Activated T-helper 1 cell treated with anti-CD3 and anti-CD28 coated beads, Interleukin-2, amount 50 U/mL, for 16 hours (primary cell): ENCODE measurements at regions not wholly inside any gene's neighbourhood (a gene's known extent, or its start where the extent isn't known, plus 50 kb on each side); places are given as distances from the start of the nearest gene placed in this dataset.
"Not testable (repeated sequence)": the region's sequence is repeated elsewhere in the genome, so short reads cannot be mapped to it uniquely, and the experiment has no call there.

Experiments used
- DNase-seq, 2 donors: peaks; one replicate each; pipeline ENCODE4 v3.0.0-alpha.2; 2020; ENCODE audit warnings: low read depth in 1 of 2, low spot score in 1 of 2

DNA sequence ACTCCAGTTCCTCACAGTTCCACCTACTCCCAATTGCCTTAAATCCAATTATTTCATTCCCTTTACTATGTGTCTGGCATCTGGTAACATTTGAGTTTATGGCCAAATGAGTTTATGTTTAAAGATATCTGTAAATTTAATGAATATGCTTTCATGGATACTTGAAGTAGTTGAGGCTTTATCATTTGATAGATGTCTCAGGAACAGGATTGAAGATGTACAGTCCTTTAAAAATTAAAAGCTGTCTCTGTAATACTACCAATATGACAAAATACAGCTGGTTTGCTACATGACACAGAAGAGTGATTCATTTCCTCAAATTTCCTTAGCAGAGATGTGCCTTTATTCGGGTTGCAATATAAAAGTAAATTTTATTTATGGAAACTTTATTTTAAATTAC, 2326.0 kb upstream of the ACO1 start:
- DNase-seq, result no peak

DNA sequence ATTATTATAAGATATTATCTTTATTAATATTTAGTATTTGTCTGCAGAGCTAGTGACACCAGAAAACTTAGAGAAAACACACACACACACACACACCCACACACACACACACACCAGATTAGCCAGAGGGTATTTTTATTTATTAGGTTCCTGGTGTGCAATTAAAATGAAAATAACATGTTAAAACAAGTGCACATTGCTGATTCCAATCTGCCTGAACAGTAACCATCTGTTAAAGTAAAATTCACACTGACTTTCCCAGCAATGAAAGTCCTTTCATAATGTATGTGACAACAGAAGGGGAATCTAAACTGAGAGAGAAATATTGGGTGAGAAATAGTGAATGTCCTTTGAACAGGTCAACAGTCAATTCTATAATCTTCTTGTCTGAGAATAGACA, 2323.5 kb upstream of the ACO1 start:
- DNase-seq, result no peak

DNA sequence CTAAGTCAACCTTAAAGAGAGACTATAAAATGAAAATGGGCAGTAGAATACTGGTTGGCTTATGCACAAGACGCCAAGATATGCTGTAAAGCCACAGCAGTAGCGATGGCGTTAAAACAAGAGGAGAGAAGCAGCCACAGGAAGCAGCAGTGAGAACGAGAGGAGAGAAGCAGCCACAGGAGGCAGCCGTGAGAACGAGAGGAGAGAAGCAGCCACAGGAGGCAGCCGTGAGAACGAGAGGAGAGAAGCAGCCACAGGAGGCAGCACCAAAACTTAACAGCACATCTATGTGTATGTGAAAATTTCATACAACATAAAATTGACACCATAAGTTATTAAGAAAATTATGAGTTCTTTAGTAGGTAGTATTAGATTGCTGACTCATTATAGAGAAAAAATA, 2318.6 kb upstream of the ACO1 start:
- no peak for DNase-seq

DNA sequence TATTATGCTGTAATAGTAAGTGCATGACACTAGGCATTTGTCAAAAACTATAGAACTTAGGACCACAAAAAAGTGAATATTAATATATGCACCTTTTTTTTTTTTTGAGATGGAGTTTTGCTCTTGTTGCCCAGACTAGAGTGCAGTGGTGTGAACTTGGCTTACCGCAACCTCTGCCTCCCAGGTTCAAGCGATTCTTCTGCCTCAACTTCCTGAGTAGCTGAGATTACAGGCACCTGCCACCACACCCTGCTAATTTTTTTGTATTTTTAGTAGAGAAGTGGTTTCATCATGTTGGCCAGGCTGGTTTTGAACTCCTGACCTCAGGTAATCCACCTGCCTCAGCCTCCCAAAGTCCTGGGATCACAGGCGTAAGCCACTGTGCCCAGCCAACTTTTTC, 2315.2 kb upstream of the ACO1 start:
- not testable (repeated sequence) for DNase-seq

DNA sequence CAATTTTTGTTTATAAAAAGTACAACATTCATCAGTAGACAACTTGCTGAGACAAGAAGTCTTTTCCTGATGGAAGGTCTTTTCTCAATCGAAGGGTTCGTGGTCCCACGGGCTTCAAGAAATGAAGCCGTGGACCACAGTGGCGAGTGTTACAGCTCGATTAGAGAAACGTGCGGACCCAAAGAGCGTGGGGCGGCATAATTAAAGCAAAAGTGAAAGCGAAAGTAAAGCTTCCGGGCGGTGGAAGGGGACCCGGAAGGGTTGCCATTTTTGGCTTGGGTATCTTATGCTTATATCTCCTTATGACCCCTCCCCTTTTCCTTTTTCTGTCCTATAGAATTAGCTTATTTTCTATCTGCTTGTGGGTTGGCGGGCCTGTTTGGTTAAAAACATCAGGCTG, 2309.4 kb upstream of the ACO1 start:
- no peak for DNase-seq

- DNase-seq, result no peak
These were observed 2308.8 kb upstream of the ACO1 start for GRCh38 chr9:30075451-30076199.

DNA sequence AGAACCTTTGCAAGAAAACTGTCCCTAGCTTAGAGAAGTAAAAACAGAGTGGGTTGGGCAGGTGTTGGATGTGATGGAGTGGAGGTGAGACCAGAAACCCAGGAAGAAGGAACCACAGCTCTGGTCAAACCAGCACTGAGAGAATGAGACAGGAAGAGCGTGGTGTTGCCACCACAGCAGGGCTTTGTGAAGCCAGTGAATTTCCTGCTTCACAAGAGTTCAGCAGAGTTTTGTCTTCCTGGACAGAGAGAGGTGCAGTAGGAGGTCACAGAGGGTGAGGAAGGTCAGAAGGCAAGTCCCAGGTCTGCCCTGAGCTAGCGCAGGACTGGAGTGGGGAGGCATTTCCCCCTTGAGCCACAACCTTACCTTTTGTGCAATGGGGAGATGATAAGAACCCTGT, 2306.2 kb upstream of the ACO1 start:
- no peak for DNase-seq

- DNase-seq, result no peak
These were observed 2295.0 kb upstream of the ACO1 start for GRCh38 chr9:30089428-30089827.

GRCh38 chr9:30103647-30104394, 2280.6 kb upstream of the ACO1 start:
- no peak for DNase-seq

DNA sequence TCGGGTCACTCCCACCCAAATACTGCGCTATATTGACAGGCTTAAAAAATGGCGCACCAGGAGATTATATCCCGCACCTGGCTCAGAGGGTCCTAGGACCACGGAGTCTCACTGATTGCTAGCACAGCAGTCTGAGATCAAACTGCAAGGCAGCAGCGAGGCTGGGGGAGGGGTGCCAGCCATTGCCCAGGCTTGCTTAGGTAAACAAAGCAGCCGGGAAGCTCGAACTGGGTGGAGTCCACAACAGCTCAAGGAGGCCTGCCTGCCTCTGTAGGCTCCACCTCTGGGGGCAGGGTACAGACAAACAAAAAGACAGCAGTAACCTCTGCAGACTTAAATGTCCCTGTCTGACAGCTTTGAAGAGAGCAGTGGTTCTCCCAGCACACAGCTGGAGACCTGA, 2277.3 kb upstream of the ACO1 start:
- DNase-seq, result not testable (repeated sequence)

- DNase-seq, result no peak
These were observed 2267.7 kb upstream of the ACO1 start for GRCh38 chr9:30116673-30117217.

- no peak for DNase-seq
These were observed 2263.8 kb upstream of the ACO1 start for GRCh38 chr9:30120666-30121065.

GRCh38 chr9:30121611-30122010, 2262.8 kb upstream of the ACO1 start:
- no peak for DNase-seq

DNA sequence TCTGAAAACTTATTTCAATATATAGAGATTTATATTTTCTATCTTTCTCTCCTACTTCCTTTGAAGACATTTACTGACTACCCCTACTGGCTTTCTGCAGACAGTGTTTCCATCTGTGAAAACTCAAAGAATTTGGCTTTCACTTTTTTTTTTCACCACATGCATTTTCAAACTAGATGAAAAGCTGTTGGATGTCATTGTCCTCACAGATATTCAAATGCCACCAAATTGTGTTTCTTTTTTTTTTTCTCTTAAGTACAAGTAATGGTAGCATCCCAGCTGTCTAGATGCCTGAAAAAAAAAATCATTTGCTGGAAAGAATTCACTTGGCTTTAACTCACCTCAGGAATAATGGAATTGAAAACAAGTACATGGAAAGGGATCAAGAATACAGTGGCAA, 2258.6 kb upstream of the ACO1 start:
- DNase-seq, result no peak

- no peak for DNase-seq
These were observed 2257.1 kb upstream of the ACO1 start for GRCh38 chr9:30127371-30127770.

GRCh38 chr9:30140407-30140806, 2244.0 kb upstream of the ACO1 start:
- DNase-seq, result no peak

DNA sequence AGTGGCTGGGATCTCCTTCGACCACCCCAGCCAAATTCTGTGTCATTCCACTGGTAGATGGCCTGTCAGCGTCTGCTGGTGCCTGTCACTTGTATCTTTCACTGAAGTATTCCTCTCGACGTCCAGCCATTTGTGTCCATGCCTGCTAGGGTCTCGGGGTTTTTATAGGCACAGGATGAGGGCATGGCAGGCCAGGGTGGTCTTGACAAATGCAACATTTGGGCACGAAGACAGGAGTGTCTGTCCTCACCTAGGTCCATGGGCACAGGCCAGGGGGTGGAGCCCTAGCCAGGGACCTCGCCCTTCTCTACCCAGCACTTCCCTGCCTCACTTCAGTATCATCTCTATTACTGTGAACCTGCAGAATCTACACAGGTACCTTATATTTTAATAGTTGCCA, 2223.9 kb upstream of the ACO1 start:
- DNase-seq, result no peak

GRCh38 chr9:30172206-30172605, 2212.2 kb upstream of the ACO1 start:
- no peak for DNase-seq

DNA sequence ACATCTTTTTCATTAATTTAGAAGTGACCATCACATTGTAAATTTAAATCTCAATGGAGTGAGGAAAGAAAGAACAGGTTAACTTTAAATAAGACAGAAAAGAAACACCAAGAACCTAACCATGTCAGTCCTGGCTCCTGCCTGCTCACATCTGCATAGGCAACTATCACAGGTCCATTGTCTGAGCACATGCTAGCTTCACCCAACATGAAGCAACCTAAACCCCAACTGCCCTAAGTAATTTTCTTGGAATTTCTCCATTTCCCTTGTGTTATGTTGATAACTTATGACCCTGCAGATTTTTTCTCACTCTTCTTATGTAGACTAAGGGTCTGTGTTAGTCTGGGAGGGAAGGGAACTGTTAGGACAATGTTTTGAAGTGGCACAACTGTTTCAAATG, 2205.8 kb upstream of the ACO1 start:
- no peak for DNase-seq

DNA sequence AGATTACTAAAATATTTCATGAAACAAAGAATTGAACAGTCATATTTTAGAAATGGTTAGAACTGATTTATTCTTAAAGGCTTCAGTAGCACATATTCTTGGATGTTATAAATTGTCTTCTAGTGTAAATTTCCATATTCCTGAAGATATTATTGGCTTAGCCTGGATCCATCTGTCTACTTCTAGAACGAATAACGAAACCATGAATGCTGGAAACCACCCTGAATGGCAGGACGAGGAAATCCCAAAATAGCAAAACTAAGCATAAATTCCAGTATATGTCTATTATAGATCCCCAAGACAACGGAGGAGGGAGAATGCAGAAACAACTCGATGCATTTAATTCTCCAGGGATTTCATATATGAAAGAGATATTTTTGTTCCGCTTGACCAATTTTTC, 2191.0 kb upstream of the ACO1 start:
- DNase-seq, result no peak

- no peak for DNase-seq
These were observed 2187.5 kb upstream of the ACO1 start for GRCh38 chr9:30196941-30197340.

GRCh38 chr9:30197453-30197852, 2187.0 kb upstream of the ACO1 start:
- no peak for DNase-seq

GRCh38 chr9:30197954-30198353, 2186.5 kb upstream of the ACO1 start:
- DNase-seq, result no peak
